GM21526 (cell line): ENCODE measurements at regions not wholly inside any gene's neighbourhood (a gene's known extent, or its start where the extent isn't known, plus 50 kb on each side); places are given as distances from the start of the nearest gene placed in this dataset.
"Not testable (repeated sequence)": the region's sequence is repeated elsewhere in the genome, so short reads cannot be mapped to it uniquely, and the experiment has no call there.

Experiments used
- ATAC-seq: cut with Tn5 transposase; IDR thresholded peaks from one replicate; pipeline ENCODE4 v1.9.1; 2021; ENCODE audit warnings: moderate library complexity; ENCODE audit not compliant: unreplicated experiment, low FRiP score

DNA sequence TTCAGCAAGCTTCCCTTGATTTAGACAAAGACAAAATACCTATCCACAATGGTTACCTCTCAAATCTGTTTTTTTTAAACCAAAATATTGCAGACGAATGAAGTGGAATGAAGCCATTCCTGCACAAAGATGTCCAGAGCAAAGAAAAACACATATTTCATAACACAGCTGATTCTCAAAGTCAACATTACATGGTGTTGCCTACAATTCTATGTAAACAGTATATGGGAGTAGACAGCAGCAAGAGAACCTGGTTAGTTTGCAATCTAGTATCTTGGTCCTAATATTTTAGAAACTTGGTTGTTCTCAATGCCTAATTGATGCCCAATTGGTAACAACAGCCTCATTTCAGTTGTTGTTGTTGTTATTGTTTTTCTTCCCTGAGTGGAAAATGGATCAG, 1240.9 kb upstream of the CHAC2 start:
- no peak for ATAC-seq

DNA sequence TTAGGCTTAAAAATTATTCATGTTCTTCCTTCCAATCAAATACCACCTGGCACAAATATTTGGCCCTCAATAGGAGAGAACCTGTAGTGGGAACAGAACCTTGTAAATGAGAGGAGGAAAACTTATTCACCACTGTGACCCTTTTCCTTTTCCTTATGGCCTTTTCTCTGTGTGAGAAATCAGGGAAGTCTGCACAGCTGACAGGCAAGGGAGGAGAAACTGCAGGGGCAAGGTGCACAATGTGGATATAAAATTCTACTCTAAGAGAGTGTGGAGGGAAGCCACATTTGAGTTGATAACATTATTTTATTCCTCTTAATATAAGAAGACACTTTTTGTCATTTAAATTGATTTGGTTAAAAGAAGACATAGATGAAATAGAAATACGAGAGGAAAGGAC, 1247.0 kb upstream of the CHAC2 start:
- ATAC-seq, result no peak

DNA sequence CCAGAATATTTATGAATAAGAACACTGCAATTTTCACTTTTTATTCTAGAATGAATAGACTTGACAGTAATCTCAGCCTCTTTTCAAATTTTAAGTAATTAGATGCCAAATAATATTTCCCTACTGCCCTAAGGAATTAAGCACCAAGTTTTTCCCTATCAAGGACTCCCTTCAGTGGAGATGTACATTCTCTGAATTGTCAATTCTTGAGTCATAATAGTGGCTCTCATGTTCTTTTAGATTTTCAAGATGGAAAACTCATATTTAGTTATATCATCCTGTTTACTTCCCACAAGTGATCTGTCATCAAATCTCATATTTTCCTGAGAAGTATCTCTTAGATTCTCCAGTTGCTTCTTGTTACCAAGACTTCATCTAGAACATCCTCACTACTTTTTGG, 1248.9 kb upstream of the CHAC2 start:
- ATAC-seq, result no peak

DNA sequence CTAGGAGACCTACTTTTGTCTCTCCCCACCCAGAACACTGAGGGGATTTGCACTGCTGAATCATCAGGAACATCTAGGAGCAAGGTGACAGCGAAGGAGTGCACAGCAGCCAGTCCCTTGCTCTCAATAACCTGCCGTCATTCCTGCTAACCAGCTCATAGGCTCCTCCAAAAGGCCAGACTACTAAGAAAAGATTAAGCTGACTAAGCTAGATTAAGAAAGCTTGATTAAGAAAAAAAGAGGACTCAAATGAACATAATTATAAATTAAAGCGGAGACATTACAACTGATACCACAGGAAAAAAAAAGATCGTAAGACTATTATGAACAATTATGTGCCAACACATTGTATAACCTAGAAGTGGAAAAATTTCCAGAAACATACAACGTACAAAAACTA, 1254.8 kb upstream of the CHAC2 start:
- ATAC-seq, result no peak

DNA sequence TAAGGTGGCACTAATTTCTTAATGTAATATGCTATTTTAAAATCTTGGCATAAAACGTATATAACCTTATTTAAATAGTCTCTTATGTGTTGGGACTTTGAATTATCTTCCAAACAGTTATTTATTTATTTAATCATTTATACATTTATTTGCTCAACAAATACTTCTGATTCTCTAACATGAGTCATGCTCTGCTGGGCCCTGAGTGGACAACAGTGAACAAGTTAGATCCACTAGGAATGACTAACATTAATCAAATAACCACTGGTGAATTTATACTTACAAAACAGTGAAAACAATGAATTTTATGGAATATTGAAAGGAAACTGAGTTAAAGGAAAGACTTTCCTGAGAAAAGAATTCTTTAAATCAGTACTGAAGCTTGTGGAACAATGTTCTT, 1257.2 kb upstream of the CHAC2 start:
- no peak for ATAC-seq

DNA sequence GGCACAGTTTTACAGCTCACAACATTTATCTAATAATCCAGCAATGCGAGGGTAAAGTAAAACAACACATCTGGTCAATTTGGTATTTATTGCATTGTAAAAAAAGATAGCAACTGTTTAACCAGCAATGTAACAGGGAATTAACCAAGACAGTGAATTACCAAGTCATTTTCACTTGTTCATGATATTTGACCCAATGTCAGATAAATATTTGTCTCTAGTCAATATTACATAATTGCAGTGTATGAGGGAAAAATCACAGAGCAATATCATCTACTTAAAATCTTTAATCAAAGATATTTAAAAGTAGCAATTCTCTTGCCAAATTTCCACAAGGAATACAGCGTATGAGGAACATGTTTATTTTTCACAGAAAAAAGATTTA, 1265.1 kb upstream of the CHAC2 start:
- no peak for ATAC-seq

DNA sequence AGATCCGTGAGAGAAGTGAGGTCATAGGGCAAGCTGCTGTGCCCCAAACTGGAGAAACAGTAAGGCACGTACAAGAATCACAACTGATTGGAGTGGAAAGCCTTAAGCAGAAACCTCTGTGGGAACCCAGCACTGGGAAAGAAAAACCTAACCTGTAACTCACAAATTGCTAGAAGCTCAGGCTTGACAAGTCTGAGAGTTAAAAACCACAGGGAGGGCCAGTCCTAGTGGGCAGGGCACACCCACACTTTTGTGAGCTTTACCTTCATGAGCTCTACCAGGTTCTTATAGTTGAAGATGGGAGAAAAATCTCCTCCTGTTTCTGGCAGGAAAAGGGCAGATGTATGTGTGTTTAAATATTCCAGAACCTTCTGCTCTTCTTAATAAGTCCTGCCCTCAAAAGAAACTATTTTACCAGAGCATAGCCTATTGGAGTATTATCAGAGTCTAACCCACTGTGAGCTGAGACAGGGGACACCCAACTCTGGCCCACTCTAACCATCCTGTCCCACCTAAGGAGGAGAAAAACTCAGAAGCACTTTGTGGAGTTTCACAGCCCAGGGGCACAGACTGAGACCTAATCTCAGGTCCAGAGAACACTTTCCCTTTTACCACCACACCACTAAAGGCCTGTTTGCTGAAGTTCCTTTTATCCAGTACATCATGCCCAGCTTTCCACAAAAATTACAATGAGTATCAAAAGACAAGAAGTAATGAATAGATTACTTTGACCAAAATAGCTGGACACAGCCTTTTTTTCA, 1265.7 kb upstream of the CHAC2 start:
- no peak for ATAC-seq

DNA sequence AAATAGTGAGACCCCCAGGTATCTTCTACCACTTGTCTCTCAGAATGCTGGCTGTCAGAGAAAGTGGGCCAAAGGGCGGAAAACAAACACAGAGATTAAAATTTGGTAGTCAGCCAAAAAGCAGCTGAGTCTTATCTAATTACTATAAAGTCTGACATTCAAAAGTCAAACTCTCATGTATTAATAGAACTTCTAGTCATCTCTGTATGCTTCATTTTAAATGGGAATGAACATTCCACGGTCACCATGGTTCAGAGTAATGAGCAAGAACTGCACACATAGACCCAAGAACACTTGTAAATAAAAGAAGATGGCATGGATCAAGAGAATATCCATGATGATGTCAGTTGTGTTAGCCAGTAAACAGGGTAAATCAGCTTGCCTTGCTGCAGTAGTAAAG, 1267.0 kb upstream of the CHAC2 start:
- no peak for ATAC-seq

DNA sequence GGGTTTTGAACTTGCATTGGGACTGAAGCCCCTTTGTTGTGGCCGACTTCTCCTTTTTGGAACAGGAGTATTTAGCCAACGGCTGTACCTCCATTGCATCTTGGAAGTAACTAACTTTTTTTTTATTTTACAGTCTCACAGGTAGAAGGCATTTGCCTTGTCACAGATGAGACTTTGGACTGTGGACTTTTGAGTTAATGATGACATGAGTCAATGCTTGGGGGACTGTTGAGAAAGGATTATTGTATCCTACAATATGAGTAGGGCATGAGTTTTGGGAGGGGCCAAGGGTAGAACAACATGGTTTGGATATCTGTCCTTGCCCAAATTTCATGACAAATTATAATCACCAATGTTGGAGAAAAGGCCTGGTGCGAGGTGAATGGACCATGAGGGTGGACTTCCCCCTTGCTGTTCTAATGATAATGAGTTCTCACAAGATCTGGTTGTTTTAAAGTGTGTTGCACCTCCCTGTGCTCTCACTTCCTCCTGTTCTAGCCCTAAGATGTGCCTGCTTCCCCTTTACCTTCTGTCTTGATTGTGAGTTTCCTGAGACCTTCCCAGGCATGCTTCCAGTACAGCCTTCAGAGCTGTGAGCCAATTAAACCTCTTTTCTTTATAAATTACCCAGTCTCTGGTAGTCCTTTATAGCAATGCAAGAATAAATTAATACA, 1269.4 kb upstream of the CHAC2 start:
- ATAC-seq, result no peak

DNA sequence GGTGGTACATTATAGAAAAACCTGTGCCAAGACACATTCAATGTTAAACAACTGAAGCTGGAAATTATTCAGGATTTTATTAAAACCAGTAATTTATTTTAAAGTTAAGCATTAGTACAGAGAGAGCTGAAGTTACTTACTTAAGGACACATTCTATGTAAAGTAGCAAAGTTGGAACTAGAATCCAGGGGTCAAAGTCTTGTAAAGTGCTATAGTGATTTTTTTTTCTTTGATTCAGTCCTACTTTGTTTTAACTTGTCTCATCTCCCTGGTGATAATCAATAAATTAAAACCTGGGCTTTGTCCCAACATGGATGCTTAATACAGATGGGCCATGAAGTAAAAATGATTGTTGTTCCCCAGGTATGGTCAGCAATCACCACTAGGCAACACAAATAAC, 1271.8 kb upstream of the CHAC2 start:
- ATAC-seq, result no peak

DNA sequence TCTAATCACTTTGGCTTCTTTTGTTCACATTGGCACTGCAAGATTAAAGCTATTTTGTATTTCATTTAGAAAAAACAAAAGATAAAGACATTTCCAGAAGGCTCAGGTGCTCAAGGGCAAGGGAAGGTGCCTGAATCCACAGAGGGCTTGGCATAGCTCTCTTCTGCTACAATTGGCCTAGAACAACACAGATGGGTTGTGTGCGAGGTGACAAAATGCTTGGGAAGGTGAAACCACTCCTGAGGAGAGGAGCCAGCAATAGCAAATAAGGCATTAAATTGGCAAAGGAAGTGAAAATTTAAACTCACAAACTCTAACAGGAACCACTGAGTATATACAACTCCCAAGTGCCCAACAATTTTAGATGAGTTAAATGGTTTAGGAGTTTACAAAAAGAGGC, 1290.4 kb upstream of the CHAC2 start:
- no peak for ATAC-seq

DNA sequence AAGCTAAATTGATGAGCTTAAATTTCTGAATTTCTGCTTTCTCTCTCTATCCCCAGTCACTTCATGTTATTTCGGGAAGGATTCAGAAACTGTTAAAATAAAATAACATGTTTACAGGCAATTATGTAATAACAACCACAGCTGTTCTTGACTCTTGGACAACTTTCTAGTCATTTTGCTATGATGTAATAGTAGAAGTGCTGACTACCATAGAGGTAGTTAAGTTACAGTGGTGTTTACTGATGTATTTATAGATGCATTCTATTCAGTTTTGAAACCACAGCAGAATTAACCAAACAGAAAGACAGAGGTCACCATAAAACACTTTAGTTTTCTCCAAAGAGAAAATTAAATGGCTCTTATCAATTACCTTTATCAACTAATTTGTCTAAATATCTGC, 1292.0 kb upstream of the CHAC2 start:
- ATAC-seq, result no peak

DNA sequence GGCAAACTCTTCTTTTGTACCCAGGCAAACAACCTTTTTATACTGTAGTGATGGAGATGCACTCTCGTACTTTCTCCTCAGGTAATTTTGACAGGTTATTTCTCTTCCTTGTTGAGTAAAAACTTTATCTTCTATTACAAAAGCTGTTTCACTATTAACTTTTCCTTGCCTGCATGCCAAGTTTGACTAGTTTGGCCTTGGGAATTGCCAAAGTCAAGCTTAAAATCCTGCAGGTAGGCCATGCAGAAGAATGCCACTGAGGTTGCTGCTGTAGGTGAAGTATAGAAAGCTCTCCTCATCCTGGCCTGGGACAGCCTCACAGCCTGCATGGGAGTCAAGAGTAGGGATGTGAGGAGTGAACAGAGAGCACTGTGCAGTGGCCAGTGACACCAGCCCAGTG, 1293.5 kb upstream of the CHAC2 start:
- ATAC-seq, result no peak

DNA sequence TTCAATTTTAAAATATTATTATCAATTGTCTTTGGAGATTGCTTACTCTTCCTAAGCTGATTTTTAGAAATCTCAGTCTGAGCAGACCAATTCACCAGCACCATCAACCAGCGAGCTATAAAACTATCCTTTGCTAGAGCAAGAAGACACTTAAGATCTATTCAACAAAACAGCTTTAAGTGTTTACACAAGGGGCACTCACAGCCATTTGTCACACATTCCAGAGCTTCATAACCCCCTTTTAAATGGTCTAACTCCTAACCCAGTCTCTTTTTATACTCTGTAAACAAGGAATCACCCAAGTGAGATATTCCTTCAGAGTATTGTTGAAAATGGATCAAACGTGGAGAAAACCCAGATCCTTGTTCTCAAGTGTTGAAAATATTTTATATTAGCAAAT, 1294.1 kb upstream of the CHAC2 start:
- ATAC-seq, result no peak

DNA sequence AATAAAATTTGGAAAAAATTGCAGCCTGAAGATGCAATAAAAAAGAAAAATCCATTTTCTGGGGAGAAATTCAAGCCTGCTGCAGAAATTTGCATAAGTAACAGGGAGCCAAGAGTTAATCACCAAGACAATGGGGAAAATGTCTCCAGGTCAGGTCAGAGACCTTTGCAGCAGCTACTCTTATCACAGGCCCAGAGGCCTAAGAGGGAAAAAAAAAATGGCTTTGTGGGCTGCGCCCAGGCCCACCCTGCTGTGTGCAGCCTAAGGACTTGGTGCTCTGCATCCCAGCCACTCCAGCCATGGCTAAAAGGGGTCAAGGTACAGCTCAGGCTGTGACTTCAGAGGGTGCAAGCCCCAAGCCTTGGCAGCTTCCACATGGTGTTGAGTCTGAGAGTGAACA, 1297.1 kb upstream of the CHAC2 start:
- ATAC-seq, result not testable (repeated sequence)

DNA sequence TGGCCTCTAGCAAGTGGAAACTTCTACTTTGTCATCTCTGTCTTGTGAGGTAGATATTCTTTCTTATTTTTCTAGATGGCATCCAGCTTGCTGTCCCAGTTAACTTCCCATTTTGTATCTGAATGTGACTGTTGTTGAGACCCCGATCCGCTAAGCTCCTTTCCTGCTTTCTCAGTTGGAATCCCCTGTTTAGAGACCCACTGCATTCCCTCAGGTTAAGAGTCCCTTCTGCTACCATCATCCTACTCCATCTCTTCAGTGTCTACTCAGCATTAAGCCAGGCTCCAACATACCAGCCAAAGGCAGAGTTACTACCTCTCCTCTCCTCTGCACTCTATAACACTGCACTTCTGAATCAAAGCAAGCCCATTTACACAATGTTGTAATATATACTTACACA, 1300.4 kb upstream of the CHAC2 start:
- no peak for ATAC-seq

DNA sequence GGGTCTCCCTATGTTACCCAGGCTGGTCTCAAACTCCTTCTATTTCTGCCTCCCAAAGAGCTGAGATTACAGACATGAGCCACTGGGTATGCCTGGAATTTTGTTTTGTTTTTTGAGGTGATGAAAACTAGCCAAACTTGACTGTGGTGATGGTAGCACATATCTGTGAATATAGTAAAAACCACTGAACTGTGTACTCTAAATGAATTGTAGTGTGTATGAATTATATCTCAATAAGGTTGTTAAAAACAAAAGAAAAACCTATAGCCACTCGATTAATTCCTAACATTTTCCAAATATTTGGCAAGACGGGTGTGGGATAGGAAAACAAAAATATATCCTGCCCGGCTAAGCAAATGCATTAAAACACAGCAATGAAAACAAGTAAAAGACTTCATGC, 1302.3 kb upstream of the CHAC2 start:
- ATAC-seq, result no peak

DNA sequence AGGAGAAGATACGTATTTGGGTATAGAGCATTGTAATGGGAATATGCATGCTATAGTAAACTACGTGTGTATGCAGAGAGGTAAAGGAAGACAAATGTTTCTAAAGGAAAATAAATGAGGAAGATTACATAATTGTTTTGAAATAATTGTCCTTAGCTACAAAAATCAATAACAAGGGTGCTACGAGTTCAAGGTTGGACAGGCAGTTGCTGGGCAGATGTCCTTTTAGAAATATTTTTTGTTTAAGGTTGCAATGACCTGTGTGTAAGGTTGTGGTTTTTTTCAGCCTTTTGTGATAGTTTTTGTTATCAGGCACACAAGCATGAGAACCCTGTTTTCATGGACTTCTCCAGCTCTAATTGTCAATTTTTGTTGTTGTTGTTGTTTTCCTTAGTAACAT, 1304.1 kb upstream of the CHAC2 start:
- no peak for ATAC-seq

DNA sequence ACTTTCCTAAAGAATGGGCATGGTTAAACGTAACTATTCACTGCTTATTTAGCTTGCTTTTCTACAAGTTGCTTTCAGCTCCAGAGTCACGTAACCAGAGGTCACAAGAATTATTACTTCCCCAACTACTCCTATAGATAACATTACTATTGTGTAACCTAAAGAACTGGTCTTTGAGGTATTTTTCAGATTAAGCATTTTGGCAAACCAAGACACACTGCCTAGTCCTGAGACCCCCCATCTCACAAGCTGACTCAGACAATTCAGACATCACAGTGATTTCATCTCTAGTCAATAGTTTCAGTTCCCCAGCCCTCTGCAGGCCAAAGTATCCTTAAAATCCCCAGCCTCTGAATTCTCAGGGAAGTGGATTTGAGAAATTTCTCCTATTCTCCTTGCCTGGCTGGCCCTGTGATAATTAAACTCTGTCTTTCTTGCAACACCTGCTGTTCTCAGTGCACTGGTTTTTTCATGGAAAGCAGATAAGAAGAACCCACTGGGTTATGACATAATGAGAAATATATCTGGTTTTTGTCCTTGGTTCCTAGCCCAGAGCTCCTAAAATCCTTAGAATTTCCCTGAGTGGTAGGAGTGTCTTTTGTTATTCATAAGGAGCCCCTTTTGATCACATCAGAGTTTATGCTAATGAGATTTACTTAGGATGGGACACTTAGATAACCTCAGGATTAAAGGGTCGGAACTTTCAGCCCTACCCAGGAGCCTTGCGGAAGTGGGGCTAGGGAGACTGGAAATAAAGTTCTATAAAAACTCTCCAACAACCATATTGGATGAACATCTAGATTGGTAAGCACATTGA, 1310.8 kb upstream of the CHAC2 start:
- ATAC-seq, result no peak

DNA sequence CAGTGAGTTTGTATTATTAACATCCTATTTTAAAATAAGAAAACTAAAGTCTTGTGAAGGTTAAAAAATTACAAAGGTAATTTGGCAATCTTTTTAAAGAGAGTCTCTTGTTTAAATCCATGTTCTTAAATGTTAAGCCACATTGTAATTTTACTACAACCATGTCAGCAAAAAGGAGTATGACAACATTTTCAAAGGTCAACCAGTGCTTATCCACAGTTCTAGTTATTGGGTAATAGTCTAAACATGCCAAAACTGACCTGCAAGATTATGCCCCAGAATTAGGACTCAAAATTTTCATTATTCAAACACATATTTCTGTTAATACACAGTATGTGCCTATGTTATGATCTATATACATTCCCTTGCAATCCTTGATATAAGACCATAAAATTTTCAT, 1312.6 kb upstream of the CHAC2 start:
- no peak for ATAC-seq

DNA sequence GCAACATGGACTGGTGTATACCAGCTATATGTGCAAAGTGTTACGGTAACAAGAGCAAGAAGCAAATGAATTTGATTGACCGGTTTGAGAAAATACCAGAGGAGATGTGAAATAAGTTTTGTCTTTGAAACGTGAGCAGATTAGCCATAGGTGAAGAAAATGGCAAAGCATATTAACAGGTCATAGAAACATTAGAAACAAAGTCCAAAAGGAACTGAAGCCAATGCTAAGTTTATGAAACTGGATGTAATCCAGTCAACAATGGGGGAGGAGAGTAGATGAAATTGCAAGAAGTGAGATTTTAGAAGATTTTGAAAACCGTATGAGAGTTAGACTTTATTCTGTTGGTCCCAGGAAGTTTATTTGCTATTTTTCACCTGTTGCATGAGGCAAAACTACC, 1315.4 kb upstream of the CHAC2 start:
- no peak for ATAC-seq

DNA sequence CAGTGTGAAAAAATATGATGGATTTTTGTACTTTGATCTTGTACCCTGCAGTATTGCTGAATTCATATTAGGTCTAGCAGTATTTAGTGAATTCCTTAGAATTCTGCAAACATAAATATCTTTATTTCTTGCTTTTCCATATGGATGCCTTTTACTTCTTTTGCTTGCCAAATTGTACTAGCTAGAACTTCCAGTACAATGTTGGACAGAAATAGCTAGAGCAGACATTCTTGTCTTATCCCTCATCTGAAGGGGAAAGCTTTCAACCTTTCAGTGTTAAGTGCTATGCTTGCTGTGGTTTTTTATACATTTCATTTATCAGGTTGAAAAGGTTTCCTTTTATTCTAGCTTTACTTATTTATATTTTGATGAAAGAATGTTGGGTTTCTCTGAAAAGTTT, 1321.9 kb upstream of the CHAC2 start:
- ATAC-seq, result no peak
